ENCODE measurements at regions not wholly inside any gene's neighbourhood (a gene's known extent, or its start where the extent isn't known, plus 50 kb on each side); places are given as distances from the start of the nearest gene placed in this dataset.

- TF ChIP-seq CTCF (conservative IDR thresholded peaks at IDR 0.05) (no peak), ZFX (IDR thresholded peaks at IDR 0.05) (no peak)
These were observed 82.0 kb upstream of the ATP11B start for GRCh38 chr3:182711261-182711683.

All from C4-2B (cell line).